ENCODE measurements at regions not wholly inside any gene's neighbourhood (a gene's known extent, or its start where the extent isn't known, plus 50 kb on each side); places are given as distances from the start of the nearest gene placed in this dataset.

- no peak for TF ChIP-seq CTCF (IDR thresholded peaks at IDR 0.05)
- TF ChIP-seq POLR2A (IDR thresholded peaks at IDR 0.05): no peak
These were observed 54.4 kb upstream of the RBFOX2 start for GRCh38 chr22:36083056-36083455.

All from Peyer's patch (tissue), 4 donors.